Osteocyte (in vitro differentiated cells): ENCODE measurements at regions not wholly inside any gene's neighbourhood (a gene's known extent, or its start where the extent isn't known, plus 50 kb on each side); places are given as distances from the start of the nearest gene placed in this dataset.

ENCODE experiments used
- DNase-seq: peaks from one replicate; pipeline ENCODE4 v3.0.0; 2021; ENCODE audit warnings: mixed read lengths; ENCODE audit not compliant: unreplicated experiment; ENCODE audit errors: extremely low spot score
- H3K27ac Mint-ChIP-seq: one replicate; pipeline ENCODE4 v1.8.0; 2021; ENCODE audit warnings: mild to moderate bottlenecking, mixed read lengths; ENCODE audit not compliant: unreplicated experiment
- H3K27me3 Mint-ChIP-seq: one replicate; pipeline ENCODE4 v1.8.0; 2021; ENCODE audit warnings: mixed read lengths; ENCODE audit not compliant: unreplicated experiment
- H3K36me3 Mint-ChIP-seq: one replicate; pipeline ENCODE4 v1.8.0; 2021; ENCODE audit warnings: mixed read lengths; ENCODE audit not compliant: unreplicated experiment
- H3K4me1 Mint-ChIP-seq: one replicate; pipeline ENCODE4 v1.8.0; 2021; ENCODE audit warnings: mixed read lengths; ENCODE audit not compliant: unreplicated experiment
- H3K4me3 Mint-ChIP-seq: one replicate; pipeline ENCODE4 v1.8.0; 2021; ENCODE audit warnings: mild to moderate bottlenecking, moderate library complexity, mixed read lengths; ENCODE audit not compliant: unreplicated experiment
- H3K9me3 Mint-ChIP-seq: one replicate; pipeline ENCODE4 v1.8.0; 2021; ENCODE audit warnings: mixed read lengths; ENCODE audit not compliant: unreplicated experiment
- CTCF ChIP-seq: fragments of 200-600 bp; sonication (generic); IDR thresholded peaks from 2 replicates; pipeline ENCODE4 v1.5.0; 2021; ENCODE audit warnings: antibody characterized with exemption, mild to moderate bottlenecking, moderate library complexity

GRCh38 chr22:44628273-44628672 lies 73.7 kb upstream of the PRR5 start:
- Mint-ChIP-seq H3K4me3 (no peak overlapping the region), H3K9me3 (peaks cover 6% of the 10 kb centered on the region), H3K27me3 (peaks cover 10% of the 10 kb centered on the region), H3K27ac (no peak overlapping the region), H3K4me1 (no peaks in the 10 kb centered on the region), H3K36me3 (no peaks in the 10 kb centered on the region)
- no peak for TF ChIP-seq CTCF
- no peak for DNase-seq

GRCh38 chr22:44627521-44628139 lies 74.4 kb upstream of the PRR5 start:
- Mint-ChIP-seq H3K4me1 (no peaks in the 10 kb centered on the region), H3K36me3 (no peaks in the 10 kb centered on the region), H3K4me3 (no peak overlapping the region), H3K9me3 (peaks cover 6% of the 10 kb centered on the region), H3K27ac (no peak overlapping the region), H3K27me3 (peaks cover 10% of the 10 kb centered on the region)
- TF ChIP-seq CTCF: no peak
- DNase-seq: no peak

- TF ChIP-seq CTCF: peak; percentile 93
- peaks cover 2% of the 10 kb centered on the region for H3K9me3 Mint-ChIP-seq
- H3K36me3 Mint-ChIP-seq: no peaks in the 10 kb centered on the region
- no peaks in the 10 kb centered on the region for H3K4me1 Mint-ChIP-seq
- H3K27ac Mint-ChIP-seq: no peak overlapping the region
- peaks cover 6% of the 10 kb centered on the region for H3K27me3 Mint-ChIP-seq
- H3K4me3 Mint-ChIP-seq: no peak overlapping the region
- peak; percentile 91 for DNase-seq
Measured at GRCh38 chr22:44625981-44626687, 75.9 kb upstream of the PRR5 start.

- peaks cover 4% of the 10 kb centered on the region for H3K27me3 Mint-ChIP-seq
- TF ChIP-seq CTCF: no peak
- no peaks in the 10 kb centered on the region for H3K4me1 Mint-ChIP-seq
- H3K36me3 Mint-ChIP-seq: no peaks in the 10 kb centered on the region
- H3K27ac Mint-ChIP-seq: no peak overlapping the region
- no peak overlapping the region for H3K4me3 Mint-ChIP-seq
- no peak for DNase-seq
- H3K9me3 Mint-ChIP-seq: no peaks in the 10 kb centered on the region
Measured at GRCh38 chr22:44625421-44625760, 76.6 kb upstream of the PRR5 start.

GRCh38 chr22:44624689-44625420 lies 77.1 kb upstream of the PRR5 start:
- peaks cover 4% of the 10 kb centered on the region for H3K27me3 Mint-ChIP-seq
- TF ChIP-seq CTCF: no peak

More at GRCh38 chr22:44624689-44625420, 77.1 kb upstream of the PRR5 start:
- peak; percentile 84 for DNase-seq
- no peaks in the 10 kb centered on the region for H3K4me1 Mint-ChIP-seq
- H3K9me3 Mint-ChIP-seq: no peaks in the 10 kb centered on the region
- no peaks in the 10 kb centered on the region for H3K36me3 Mint-ChIP-seq
- no peak overlapping the region for H3K27ac Mint-ChIP-seq
- no peak overlapping the region for H3K4me3 Mint-ChIP-seq
